Stomach (tissue), 8 donors: ENCODE measurements at regions not wholly inside any gene's neighbourhood (a gene's known extent, or its start where the extent isn't known, plus 50 kb on each side); places are given as distances from the start of the nearest gene placed in this dataset.

Source experiments
- DNase-seq, 2 donors: peaks; one replicate each; pipeline versions ENCODE4 v3.0.0 to v3.0.0-alpha.2; 2013 to 2019
- H3K27ac ChIP-seq, 5 donors: fragments of 200-600 bp in 4 of 5; sonication (generic) in 4 of 5; one replicate each; pipeline ENCODE4 v1.5.1; 2013 to 2019; ENCODE audit warnings: mild to moderate bottlenecking in 1 of 5, moderate library complexity in 1 of 5
- H3K27me3 ChIP-seq, 3 donors: fragments of 200-600 bp; sonication (generic); one replicate each; pipeline ENCODE4 v1.5.1; 2017 to 2019; ENCODE audit warnings: mixed run types in 1 of 3
- H3K36me3 ChIP-seq, 4 donors: fragments of 200-600 bp; sonication (generic); 1 replicate in 3 of 4; 2 replicates in 1 of 4; pipeline ENCODE4 v1.5.1; 2016 to 2019
- H3K4me1 ChIP-seq, 4 donors: fragments of 200-600 bp; sonication (generic); one replicate each; pipeline ENCODE4 v1.5.1; 2016 to 2019
- H3K4me3 ChIP-seq, 4 donors: fragments of 200-600 bp; sonication (generic) in 3 of 4; one replicate each; pipeline ENCODE4 v1.5.1; 2016 to 2019; ENCODE audit warnings: mild to moderate bottlenecking in 1 of 4
- H3K9me3 ChIP-seq, 4 donors: fragments of 200-600 bp; sonication (generic); one replicate each; pipeline ENCODE4 v1.5.1; 2016 to 2019
- CTCF ChIP-seq, 7 experiments: fragments of 450-650 bp in 4 of 7; fragments of 200-600 bp in 3 of 7; sonication (generic) in 3 of 7; IDR thresholded peaks; one replicate each; pipeline ENCODE4 v1.5.1; 2016 to 2019; ENCODE audit warnings: antibody characterized with exemption in 7 of 7, control low read depth in 2 of 7, mild to moderate bottlenecking in 1 of 7
- EP300 ChIP-seq: sonication (generic); formaldehyde crosslinking; IDR thresholded peaks from one replicate; pipeline ENCODE4 v1.6.1; 2017; ENCODE audit warnings: antibody characterized with exemption
- POLR2A ChIP-seq, 4 donors: fragments of 450-650 bp; IDR thresholded peaks; one replicate each; pipeline ENCODE4 v1.6.1; 2016; ENCODE audit warnings: antibody characterized with exemption in 4 of 4, control low read depth in 2 of 4, mild to moderate bottlenecking in 1 of 4, moderate library complexity in 1 of 4
- POLR2AphosphoS5 ChIP-seq, 3 donors: sonication (generic); formaldehyde crosslinking; IDR thresholded peaks; one replicate each; pipeline ENCODE4 v1.6.1; 2016; ENCODE audit warnings: antibody characterized with exemption in 3 of 3
- WGBS, 5 donors: extraction: QIAGEN DNeasy Blood & Tissue Kit in 3 of 5; methylation state at CpG; one replicate each; pipeline versions ENCODE4 v1.1.5 to v1.1.7; 2013 to 2018; 5-methylcytosine and 5-hydroxymethylcytosine counted together
- intact Hi-C: fragments of 100-400 bp; cut with DNase I; formaldehyde crosslinking; loops from one replicate; pipeline ENCODE4 v1.15.1; 2023; ENCODE audit warnings: low total_unique reads
- small RNA-seq, 4 donors: library from RNA; depleted of rRNA; stranded (forward); fragments of <200 nt; gene quantifications; one replicate each; pipeline ENCODE3, GENCODE V24; 2016
- donor health status: healthy with polysubstance abuse.
- donor health status: Bipolar disorder and iron deficiency.
- donor health status: healthy.

- H3K4me3 ChIP-seq, result no peak overlapping the region
- intact Hi-C loops, result no loop called here
- H3K4me1 ChIP-seq, result no peaks in the 10 kb centered on the region
- no peak for DNase-seq
- no peaks in the 10 kb centered on the region for H3K36me3 ChIP-seq
- H3K27ac ChIP-seq, result no peak overlapping the region
- H3K27me3 ChIP-seq, result no peaks in the 10 kb centered on the region
- peaks cover 0 to 7% (median 3%) of the 10 kb centered on the region in 4 donors for H3K9me3 ChIP-seq
- TF ChIP-seq EP300 (no peak), CTCF (IDR thresholded peaks at IDR 0.05) (no peak), POLR2AphosphoS5 (IDR thresholded peaks at IDR 0.05) (no peak), POLR2A (IDR thresholded peaks at IDR 0.05) (no peak)
These were observed 75.5 kb upstream of the IRS4 start for GRCh38 chrX:108811891-108812290.

GRCh38 chrX:108795240-108795639 is 58.9 kb upstream of the IRS4 start:
- Histone ChIP-seq H3K4me1 (no peaks in the 10 kb centered on the region), H3K36me3 (no peaks in the 10 kb centered on the region), H3K9me3 (peaks cover 0 to 17% (median 3%) of the 10 kb centered on the region in 4 donors), H3K27ac (no peak overlapping the region), H3K4me3 (no peak overlapping the region), H3K27me3 (no peaks in the 10 kb centered on the region)
- DNase-seq, result no peak
- intact Hi-C loops, result no loop called here
- 86 to 98% (median 93%) methylated on average over 3 of the region's 3 CpGs for WGBS, 5 donors
- TF ChIP-seq CTCF (IDR thresholded peaks at IDR 0.05) (no peak), EP300 (no peak), POLR2AphosphoS5 (IDR thresholded peaks at IDR 0.05) (no peak), POLR2A (IDR thresholded peaks at IDR 0.05) (no peak)

Small RNA genes lying in the stretch of these regions (small RNA-seq; reads per million reads assigned to genes)
- gene MIR6087 (0.30 to 23.0 (median 2.0) reads per million in 4 donors), gene RNU6-309P (0 reads per million in 4 donors)
